A549 (cell line): ENCODE measurements at regions not wholly inside any gene's neighbourhood (a gene's known extent, or its start where the extent isn't known, plus 50 kb on each side); places are given as distances from the start of the nearest gene placed in this dataset.

Experiments
- ATAC-seq, 2 experiments: fragments of 200-7000 bp in 1 of 2; fragments of >200 bp in 1 of 2; cut with Nextera tagmentation in 1 of 2; cut with Tn5 transposase in 1 of 2; 3 replicates each; pipeline versions ENCODE4 v1.8.0 to v1.9.1; 2018 to 2020; ENCODE audit warnings: mild to moderate bottlenecking in 1 of 2, moderate library complexity in 1 of 2
- CTCF ChIA-PET: fragments of 300-600 bp; sonication (Branson Sonifier 250); formaldehyde crosslinking; extraction: SDS; loops from one replicate; lab custom pipeline; 2021; ENCODE audit warnings: antibody characterized with exemption, inconsistent platforms; lab: Yijun Ruan, JAX
- POLR2A ChIA-PET: fragments of 350-600 bp; formaldehyde crosslinking; extraction: SDS; loops from one replicate; lab custom pipeline; 2021; ENCODE audit warnings: antibody characterized with exemption, inconsistent platforms; lab: Yijun Ruan, JAX
- DNase-seq, 2 experiments: peaks; one replicate each; pipeline versions ENCODE4 v3.0.0 to v3.0.0-alpha.2; 2011 to 2016; ENCODE audit warnings: low read depth in 1 of 2, low spot score in 1 of 2
- FAIRE-seq: peaks from 2 replicates; lab custom pipeline; 2011; peaks lifted over from hg19 to GRCh38; lab: Jason Lieb, UNC
- H3K27ac ChIP-seq, 2 experiments: fragments of >200 bp; sonication (Bioruptor Twin); formaldehyde crosslinking; 3 replicates each; pipeline ENCODE4 v1.5.1; 2016 to 2017
- H3K4me1 ChIP-seq: fragments of >200 bp; sonication (Bioruptor Twin); formaldehyde crosslinking; 3 replicates; pipeline ENCODE4 v1.6.1; 2016
- H3K4me2 ChIP-seq: fragments of >200 bp; sonication (Bioruptor Twin); formaldehyde crosslinking; 3 replicates; pipeline ENCODE4 v1.6.1; 2016
- H3K4me3 ChIP-seq: fragments of >200 bp; sonication (Bioruptor Twin); formaldehyde crosslinking; 3 replicates; pipeline ENCODE4 v1.5.1; 2016
- H3K9me3 ChIP-seq: fragments of >200 bp; sonication (Bioruptor Twin); formaldehyde crosslinking; 3 replicates; pipeline ENCODE4 v1.6.1; 2016
- ATOH8 ChIP-seq: fragments of 250-450 bp; sonication (Bioruptor Pico); IDR thresholded peaks from 2 replicates; pipeline ENCODE4 v1.5.0; 2020; ENCODE audit warnings: low read depth, mild to moderate bottlenecking, moderate library complexity
- BCL3 ChIP-seq: fragments of >200 bp; sonication (Bioruptor Twin); formaldehyde crosslinking; IDR thresholded peaks from 3 replicates; pipeline ENCODE4 v1.6.1; 2016
- CBX2 ChIP-seq: fragments of 200-600 bp; sonication (generic); IDR thresholded peaks from 2 replicates; pipeline ENCODE4 v1.6.1; 2016; ENCODE audit warnings: low read depth, mild to moderate bottlenecking, borderline replicate concordance
- CBX8 ChIP-seq: fragments of 200-600 bp; sonication (generic); IDR thresholded peaks from 2 replicates; pipeline ENCODE4 v1.6.1; 2016
- EHF ChIP-seq: fragments of 250-450 bp; sonication (Bioruptor Pico); IDR thresholded peaks from 2 replicates; pipeline ENCODE4 v1.5.0; 2020; ENCODE audit warnings: mild to moderate bottlenecking
- EHMT2 ChIP-seq: fragments of 200-600 bp; sonication (generic); IDR thresholded peaks from 2 replicates; pipeline ENCODE4 v1.6.1; 2016; ENCODE audit warnings: antibody characterized with exemption, low read depth, mild to moderate bottlenecking, moderate library complexity
- ELK1 ChIP-seq: fragments of 150-350 bp; IDR thresholded peaks from 2 replicates; pipeline ENCODE4 v1.6.1; 2014; ENCODE audit warnings: low read depth, mild to moderate bottlenecking, low read length
- EP300 ChIP-seq, 2 experiments: fragments of >200 bp; sonication (Bioruptor Twin); formaldehyde crosslinking; IDR thresholded peaks; 2 replicates in 1 of 2; 3 replicates in 1 of 2; pipeline ENCODE4 v1.6.1; 2016 to 2017
- HDAC2 ChIP-seq: fragments of 200-600 bp; sonication (generic); IDR thresholded peaks from 2 replicates; pipeline ENCODE4 v1.6.1; 2016
- HEYL ChIP-seq: fragments of 250-450 bp; sonication (Bioruptor Pico); IDR thresholded peaks from 2 replicates; pipeline ENCODE4 v1.8.0; 2021; ENCODE audit warnings: mild to moderate bottlenecking, moderate library complexity
- HOXB13 ChIP-seq: fragments of 250-450 bp; sonication (Bioruptor Pico); IDR thresholded peaks from 2 replicates; pipeline ENCODE4 v1.5.0; 2020; ENCODE audit warnings: low read depth, mild to moderate bottlenecking, moderate library complexity
- KDM1A ChIP-seq: fragments of 200-600 bp; sonication (generic); IDR thresholded peaks from 2 replicates; pipeline ENCODE4 v1.6.1; 2016; ENCODE audit warnings: low read depth, mild to moderate bottlenecking
- KDM5A ChIP-seq: fragments of 200-600 bp; sonication (generic); IDR thresholded peaks from 2 replicates; pipeline ENCODE4 v1.6.1; 2016; ENCODE audit warnings: antibody characterized with exemption, mild to moderate bottlenecking
- MAZ ChIP-seq: fragments of 150-350 bp; IDR thresholded peaks from 2 replicates; pipeline ENCODE4 v1.6.1; 2014; ENCODE audit warnings: antibody characterized with exemption, low read depth, low read length, borderline replicate concordance
- NPAS2 ChIP-seq: fragments of 250-450 bp; sonication (Bioruptor Pico); IDR thresholded peaks from 2 replicates; pipeline ENCODE4 v1.8.0; 2022; ENCODE audit warnings: mild to moderate bottlenecking, moderate library complexity, borderline replicate concordance
- PHF8 ChIP-seq: fragments of 200-600 bp; sonication (generic); IDR thresholded peaks from 2 replicates; pipeline ENCODE4 v1.6.1; 2016; ENCODE audit warnings: low read depth, mild to moderate bottlenecking, antibody characterized with exemption, moderate library complexity, borderline replicate concordance
- POLR2A ChIP-seq: IDR thresholded peaks from 2 replicates; pipeline ENCODE4 v1.6.1; 2012; ENCODE audit warnings: mild to moderate bottlenecking, low read length
- RARB ChIP-seq: fragments of 250-450 bp; sonication (Bioruptor Pico); IDR thresholded peaks from 2 replicates; pipeline ENCODE4 v1.8.0; 2021; ENCODE audit warnings: mild to moderate bottlenecking, moderate library complexity
- RFX5 ChIP-seq: fragments of 450-650 bp; IDR thresholded peaks from 2 replicates; pipeline ENCODE4 v1.7.1; 2014; ENCODE audit warnings: antibody characterized with exemption, mild to moderate bottlenecking, moderate library complexity
- SMC3 ChIP-seq: fragments of >200 bp; sonication (Bioruptor Twin); formaldehyde crosslinking; IDR thresholded peaks from 3 replicates; pipeline ENCODE4 v1.6.1; 2018; ENCODE audit warnings: inconsistent platforms
- TFCP2L1 ChIP-seq: fragments of 250-450 bp; sonication (Bioruptor Pico); IDR thresholded peaks from 2 replicates; pipeline ENCODE4 v1.5.0; 2021; ENCODE audit warnings: mild to moderate bottlenecking
- TP53 ChIP-seq: fragments of 250-450 bp; sonication (Bioruptor Pico); IDR thresholded peaks from 2 replicates; pipeline ENCODE4 v1.5.0; 2021; ENCODE audit warnings: mild to moderate bottlenecking, moderate library complexity
- WGBS: methylation state at CpG from one replicate; pipeline ENCODE4 v1.1.6; 2017; ENCODE audit errors: missing lambda C conversion rate; 5-methylcytosine and 5-hydroxymethylcytosine counted together
- TF ChIP-seq, protein P1 (sequence below): IDR thresholded peaks from 2 replicates; pipeline ENCODE4 v1.6.1; 2012
- TF ChIP-seq, protein P2 (sequence below): fragments of 200-600 bp; sonication (generic); IDR thresholded peaks from 2 replicates; pipeline ENCODE4 v1.6.1; 2016; ENCODE audit warnings: antibody characterized with exemption, mild to moderate bottlenecking, moderate library complexity

DNA sequence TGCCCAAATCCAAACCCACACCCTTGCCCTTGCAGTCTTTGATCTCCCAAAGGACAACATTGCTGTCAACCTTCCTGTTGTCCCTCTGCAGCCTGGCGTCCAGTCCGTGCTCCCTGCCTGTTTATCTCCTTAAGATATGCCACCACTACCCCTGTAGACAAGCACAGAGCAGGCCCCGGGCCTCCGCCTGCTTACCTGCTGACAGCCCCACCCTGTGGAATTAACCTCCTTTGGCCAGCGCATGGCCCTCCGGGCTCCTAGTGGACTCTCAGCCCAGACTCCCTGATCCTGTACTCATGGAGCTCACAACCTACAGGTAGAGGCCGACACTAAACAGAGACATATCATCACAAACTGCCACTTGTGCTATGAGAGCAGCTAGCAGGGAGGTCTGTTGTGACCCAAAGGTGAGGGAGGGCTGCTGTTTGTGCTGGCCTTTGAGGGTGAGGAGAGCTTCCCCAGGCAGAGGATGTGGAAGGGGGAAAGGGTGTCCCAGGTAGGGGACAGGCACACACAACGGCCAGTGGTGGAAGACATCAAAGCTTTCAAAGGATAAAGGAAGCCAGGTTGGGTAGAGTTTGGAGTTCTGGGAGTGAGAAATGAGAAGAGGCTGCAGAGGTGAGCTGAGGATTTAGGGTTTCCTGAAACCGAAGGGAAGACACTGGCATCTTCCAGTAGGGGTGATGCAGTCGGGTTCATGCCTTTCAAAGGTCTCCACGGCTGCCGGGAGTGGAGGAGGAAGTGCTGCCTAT lies 174.5 kb upstream of the ZMIZ1 start (continued):
- TF ChIP-seq TP53 (CRISPR knock-in tag): no peak
- TF ChIP-seq, protein P1, sequence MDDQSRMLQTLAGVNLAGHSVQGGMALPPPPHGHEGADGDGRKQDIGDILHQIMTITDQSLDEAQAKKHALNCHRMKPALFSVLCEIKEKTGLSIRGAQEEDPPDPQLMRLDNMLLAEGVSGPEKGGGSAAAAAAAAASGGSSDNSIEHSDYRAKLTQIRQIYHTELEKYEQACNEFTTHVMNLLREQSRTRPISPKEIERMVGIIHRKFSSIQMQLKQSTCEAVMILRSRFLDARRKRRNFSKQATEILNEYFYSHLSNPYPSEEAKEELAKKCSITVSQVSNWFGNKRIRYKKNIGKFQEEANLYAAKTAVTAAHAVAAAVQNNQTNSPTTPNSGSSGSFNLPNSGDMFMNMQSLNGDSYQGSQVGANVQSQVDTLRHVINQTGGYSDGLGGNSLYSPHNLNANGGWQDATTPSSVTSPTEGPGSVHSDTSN: no peak
- TF ChIP-seq HOXB13 (CRISPR knock-in tag): no peak

DNA sequence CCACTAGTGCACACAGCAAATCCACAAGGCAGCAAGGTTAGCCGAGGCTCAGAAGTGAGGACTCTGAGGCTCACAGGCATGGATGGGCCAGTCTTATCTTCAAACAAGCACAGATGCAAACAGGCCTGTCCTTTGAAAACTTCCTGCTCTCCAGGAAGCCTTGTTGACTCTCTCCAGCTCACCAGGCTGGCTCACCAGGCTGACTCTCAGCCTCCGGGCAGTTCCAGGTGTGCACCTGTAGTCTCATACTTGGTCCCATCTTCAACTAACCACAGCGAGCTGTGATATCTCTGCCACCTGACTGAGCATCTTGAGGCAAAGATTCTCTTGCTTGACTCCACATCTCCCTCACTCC lies 173.9 kb upstream of the ZMIZ1 start:
- Histone ChIP-seq H3K4me1 (no peaks in the 10 kb centered on the region), H3K4me2 (no peak overlapping the region), H3K27ac (no peak overlapping the region), H3K9me3 (no peaks in the 10 kb centered on the region), H3K4me3 (no peak overlapping the region)
- ATAC-seq (no peak), FAIRE-seq (no peak), DNase-seq (no peak)
- TF ChIP-seq POLR2A: no peak
- no peak for TF ChIP-seq RARB (CRISPR knock-in tag)
- TF ChIP-seq ELK1: no peak
- TF ChIP-seq EHMT2: no peak
- no peak for TF ChIP-seq KDM1A
- no peak for TF ChIP-seq HEYL (CRISPR knock-in tag)
- no peak for TF ChIP-seq HDAC2
- no peak for TF ChIP-seq EHF (CRISPR knock-in tag)
- no peak for TF ChIP-seq MAZ
- TF ChIP-seq ATOH8 (CRISPR knock-in tag): no peak
- no peak for TF ChIP-seq SMC3
- POLR2A ChIA-PET: no interaction called here
- WGBS: 89% methylated on average over 3 of the region's 3 CpGs
- CTCF ChIA-PET: interaction anchor here (0.7 to 1.4 kb wide), 2 partner anchors 11 to 15 kb away, joined by 3 to 6 read pairs; no protein-coding TSS in a partner anchor

DNA sequence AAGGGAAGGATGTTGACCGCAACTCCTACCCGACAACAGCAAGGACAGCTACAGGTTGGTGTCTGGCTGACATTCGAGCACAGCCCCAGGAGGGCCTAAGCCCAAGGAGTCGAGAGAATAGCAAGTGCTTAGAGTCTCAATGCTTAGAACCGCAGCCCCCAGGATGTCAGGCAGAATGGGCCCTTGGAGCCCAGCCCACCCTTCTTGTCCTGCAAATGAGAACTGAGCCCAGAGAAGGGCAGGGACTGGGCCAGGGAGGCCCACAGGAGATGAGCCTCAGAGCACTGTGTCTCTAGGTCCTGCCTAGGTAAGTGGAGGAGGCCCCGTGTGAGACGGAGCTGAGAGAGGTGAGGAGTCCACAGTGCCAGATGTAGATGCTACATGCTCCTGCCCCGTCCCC lies 173.3 kb upstream of the ZMIZ1 start:
- POLR2A ChIA-PET: no interaction called here
- no peaks in the 10 kb centered on the region for H3K4me1 ChIP-seq
- FAIRE-seq (no peak), DNase-seq (no peak), ATAC-seq (no peak)
- 79% methylated on average over 8 of the region's 8 CpGs for WGBS
- no peak overlapping the region for H3K27ac ChIP-seq
- no peak overlapping the region for H3K4me2 ChIP-seq
- no peak overlapping the region for H3K4me3 ChIP-seq
- H3K9me3 ChIP-seq: no peaks in the 10 kb centered on the region
- CTCF ChIA-PET: interaction anchor here (0.7 kb wide), 1 partner anchor 11 kb away, joined by 6 read pairs; no protein-coding TSS in a partner anchor
- TF ChIP-seq TP53 (CRISPR knock-in tag): no peak
- TF ChIP-seq KDM5A: no peak
- no peak for TF ChIP-seq TFCP2L1 (CRISPR knock-in tag)
- TF ChIP-seq CBX2: no peak
- TF ChIP-seq NPAS2: no peak
- TF ChIP-seq PHF8: no peak
- TF ChIP-seq HEYL (CRISPR knock-in tag): no peak
- TF ChIP-seq BCL3: no peak
- TF ChIP-seq EP300 (IDR thresholded peaks at IDR 0.05): no peak
- TF ChIP-seq, protein P2, sequence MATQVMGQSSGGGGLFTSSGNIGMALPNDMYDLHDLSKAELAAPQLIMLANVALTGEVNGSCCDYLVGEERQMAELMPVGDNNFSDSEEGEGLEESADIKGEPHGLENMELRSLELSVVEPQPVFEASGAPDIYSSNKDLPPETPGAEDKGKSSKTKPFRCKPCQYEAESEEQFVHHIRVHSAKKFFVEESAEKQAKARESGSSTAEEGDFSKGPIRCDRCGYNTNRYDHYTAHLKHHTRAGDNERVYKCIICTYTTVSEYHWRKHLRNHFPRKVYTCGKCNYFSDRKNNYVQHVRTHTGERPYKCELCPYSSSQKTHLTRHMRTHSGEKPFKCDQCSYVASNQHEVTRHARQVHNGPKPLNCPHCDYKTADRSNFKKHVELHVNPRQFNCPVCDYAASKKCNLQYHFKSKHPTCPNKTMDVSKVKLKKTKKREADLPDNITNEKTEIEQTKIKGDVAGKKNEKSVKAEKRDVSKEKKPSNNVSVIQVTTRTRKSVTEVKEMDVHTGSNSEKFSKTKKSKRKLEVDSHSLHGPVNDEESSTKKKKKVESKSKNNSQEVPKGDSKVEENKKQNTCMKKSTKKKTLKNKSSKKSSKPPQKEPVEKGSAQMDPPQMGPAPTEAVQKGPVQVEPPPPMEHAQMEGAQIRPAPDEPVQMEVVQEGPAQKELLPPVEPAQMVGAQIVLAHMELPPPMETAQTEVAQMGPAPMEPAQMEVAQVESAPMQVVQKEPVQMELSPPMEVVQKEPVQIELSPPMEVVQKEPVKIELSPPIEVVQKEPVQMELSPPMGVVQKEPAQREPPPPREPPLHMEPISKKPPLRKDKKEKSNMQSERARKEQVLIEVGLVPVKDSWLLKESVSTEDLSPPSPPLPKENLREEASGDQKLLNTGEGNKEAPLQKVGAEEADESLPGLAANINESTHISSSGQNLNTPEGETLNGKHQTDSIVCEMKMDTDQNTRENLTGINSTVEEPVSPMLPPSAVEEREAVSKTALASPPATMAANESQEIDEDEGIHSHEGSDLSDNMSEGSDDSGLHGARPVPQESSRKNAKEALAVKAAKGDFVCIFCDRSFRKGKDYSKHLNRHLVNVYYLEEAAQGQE: no peak
- TF ChIP-seq CBX8: no peak
- no peak for TF ChIP-seq ATOH8 (CRISPR knock-in tag)
- TF ChIP-seq EHF (CRISPR knock-in tag): no peak
- no peak for TF ChIP-seq RFX5
